ENCODE measurements at regions not wholly inside any gene's neighbourhood (a gene's known extent, or its start where the extent isn't known, plus 50 kb on each side); places are given as distances from the start of the nearest gene placed in this dataset.

DNA sequence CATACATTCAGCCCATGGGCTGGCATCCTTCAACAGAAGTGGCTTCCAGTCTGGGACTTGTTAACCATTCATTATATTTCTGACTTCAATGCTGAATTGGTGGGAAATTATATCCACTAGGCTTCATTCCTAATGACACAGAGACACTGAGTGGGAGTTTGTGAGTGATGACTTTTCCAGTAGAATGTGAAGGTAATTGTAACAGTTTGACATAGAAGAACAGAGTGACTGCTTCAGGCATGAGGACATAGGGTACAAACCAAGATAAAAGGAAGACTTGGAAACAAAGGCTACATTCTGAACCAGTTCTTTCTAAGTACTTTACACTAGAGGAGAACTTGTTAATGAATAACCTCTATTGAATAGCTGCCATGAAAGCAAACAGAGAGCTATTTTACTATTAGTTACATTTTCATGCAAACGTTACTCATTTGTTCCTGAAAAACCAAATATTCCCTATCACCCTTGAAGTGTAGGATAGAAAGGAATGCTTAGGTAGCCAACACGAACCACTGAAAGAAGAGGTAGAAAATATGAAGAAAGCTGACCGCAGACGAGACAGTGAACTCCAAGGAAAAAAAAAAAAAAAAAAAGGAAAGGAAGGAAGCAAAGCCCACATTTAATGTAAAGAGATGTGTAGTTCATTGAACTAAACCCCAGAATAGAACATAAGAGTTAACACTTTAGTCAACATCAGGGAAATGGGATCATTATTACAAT, 237.0 kb upstream of the SEMA3C start:
- POLR2A ChIA-PET: interaction anchor here (0.6 kb wide), 1 partner anchor 56 kb away, joined by 5 read pairs; no protein-coding TSS in a partner anchor
- CTCF ChIA-PET: interaction anchor here (0.6 to 1.2 kb wide), 3 partner anchors 314 to 494 kb away, joined by 3 read pairs; no protein-coding TSS in a partner anchor
- peak; percentile 76 for ATAC-seq
- DNase-seq (ENCODE audit: low spot score): no peak
- Mint-ChIP-seq H3K27ac (peak overlapping the region; percentile 48; the same call in 1 of the 2 replicates), H3K4me3 (no peak overlapping the region), H3K4me1 (peaks cover 44% of the 10 kb centered on the region), H3K27me3 (ENCODE audit: low read depth) (peaks cover 5% of the 10 kb centered on the region), H3K36me3 (no peaks in the 10 kb centered on the region), H3K9me3 (no peaks in the 10 kb centered on the region)
- TF ChIP-seq GABPB1 (CRISPR knock-in tag; IDR thresholded peaks at IDR 0.05): 0 out of 2 replicates have a peak, but pooled peaks have one; percentile 33
- TF ChIP-seq, protein P1, sequence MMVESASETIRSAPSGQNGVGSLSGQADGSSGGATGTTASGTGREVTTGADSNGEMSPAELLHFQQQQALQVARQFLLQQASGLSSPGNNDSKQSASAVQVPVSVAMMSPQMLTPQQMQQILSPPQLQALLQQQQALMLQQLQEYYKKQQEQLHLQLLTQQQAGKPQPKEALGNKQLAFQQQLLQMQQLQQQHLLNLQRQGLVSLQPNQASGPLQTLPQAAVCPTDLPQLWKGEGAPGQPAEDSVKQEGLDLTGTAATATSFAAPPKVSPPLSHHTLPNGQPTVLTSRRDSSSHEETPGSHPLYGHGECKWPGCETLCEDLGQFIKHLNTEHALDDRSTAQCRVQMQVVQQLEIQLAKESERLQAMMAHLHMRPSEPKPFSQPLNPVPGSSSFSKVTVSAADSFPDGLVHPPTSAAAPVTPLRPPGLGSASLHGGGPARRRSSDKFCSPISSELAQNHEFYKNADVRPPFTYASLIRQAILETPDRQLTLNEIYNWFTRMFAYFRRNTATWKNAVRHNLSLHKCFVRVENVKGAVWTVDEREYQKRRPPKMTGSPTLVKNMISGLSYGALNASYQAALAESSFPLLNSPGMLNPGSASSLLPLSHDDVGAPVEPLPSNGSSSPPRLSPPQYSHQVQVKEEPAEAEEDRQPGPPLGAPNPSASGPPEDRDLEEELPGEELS (CRISPR knock-in tag; IDR thresholded peaks at IDR 0.05): no peak

DNA sequence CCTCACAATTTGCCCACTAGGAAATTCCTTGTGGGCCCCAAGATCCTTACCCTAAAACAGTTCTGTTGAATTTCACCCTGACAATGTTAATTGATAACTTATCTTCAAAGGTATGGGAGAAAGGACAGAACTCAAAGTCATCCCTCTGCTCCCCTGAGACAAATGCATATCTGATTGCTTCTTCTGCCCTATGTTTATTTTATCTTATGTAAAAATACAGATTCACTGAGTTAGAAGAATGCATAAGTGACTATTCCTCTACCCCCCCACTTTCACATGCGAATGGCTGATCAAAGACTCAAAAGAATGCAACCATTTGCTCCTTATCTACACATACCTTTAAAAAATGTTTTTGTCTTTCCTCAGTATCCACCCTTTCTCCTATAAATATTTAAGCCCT, 235.7 kb upstream of the SEMA3C start:
- ATAC-seq: no peak
- H3K27me3 Mint-ChIP-seq (ENCODE audit: low read depth): peaks cover 5% of the 10 kb centered on the region
- no peaks in the 10 kb centered on the region for H3K36me3 Mint-ChIP-seq
- H3K27ac Mint-ChIP-seq: peak overlapping the region; percentile 48; the same call in 1 of the 2 replicates
- H3K9me3 Mint-ChIP-seq: no peaks in the 10 kb centered on the region
- no peak overlapping the region for H3K4me3 Mint-ChIP-seq
- ChIA-PET POLR2A (no interaction called here), CTCF (no interaction called here)
- no peak for TF ChIP-seq ZSCAN18 (CRISPR knock-in tag; IDR thresholded peaks at IDR 0.05)
- TF ChIP-seq FOXP1 (CRISPR knock-in tag; IDR thresholded peaks at IDR 0.05; ENCODE audit: borderline replicate concordance): no peak
- no peak for TF ChIP-seq SOX15 (CRISPR knock-in tag; IDR thresholded peaks at IDR 0.05)
- no peak for TF ChIP-seq NR2C2 (CRISPR knock-in tag; IDR thresholded peaks at IDR 0.05)
- TF ChIP-seq, protein P2, sequence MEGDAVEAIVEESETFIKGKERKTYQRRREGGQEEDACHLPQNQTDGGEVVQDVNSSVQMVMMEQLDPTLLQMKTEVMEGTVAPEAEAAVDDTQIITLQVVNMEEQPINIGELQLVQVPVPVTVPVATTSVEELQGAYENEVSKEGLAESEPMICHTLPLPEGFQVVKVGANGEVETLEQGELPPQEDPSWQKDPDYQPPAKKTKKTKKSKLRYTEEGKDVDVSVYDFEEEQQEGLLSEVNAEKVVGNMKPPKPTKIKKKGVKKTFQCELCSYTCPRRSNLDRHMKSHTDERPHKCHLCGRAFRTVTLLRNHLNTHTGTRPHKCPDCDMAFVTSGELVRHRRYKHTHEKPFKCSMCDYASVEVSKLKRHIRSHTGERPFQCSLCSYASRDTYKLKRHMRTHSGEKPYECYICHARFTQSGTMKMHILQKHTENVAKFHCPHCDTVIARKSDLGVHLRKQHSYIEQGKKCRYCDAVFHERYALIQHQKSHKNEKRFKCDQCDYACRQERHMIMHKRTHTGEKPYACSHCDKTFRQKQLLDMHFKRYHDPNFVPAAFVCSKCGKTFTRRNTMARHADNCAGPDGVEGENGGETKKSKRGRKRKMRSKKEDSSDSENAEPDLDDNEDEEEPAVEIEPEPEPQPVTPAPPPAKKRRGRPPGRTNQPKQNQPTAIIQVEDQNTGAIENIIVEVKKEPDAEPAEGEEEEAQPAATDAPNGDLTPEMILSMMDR (IDR thresholded peaks at IDR 0.05): no peak
- TF ChIP-seq, protein P3, sequence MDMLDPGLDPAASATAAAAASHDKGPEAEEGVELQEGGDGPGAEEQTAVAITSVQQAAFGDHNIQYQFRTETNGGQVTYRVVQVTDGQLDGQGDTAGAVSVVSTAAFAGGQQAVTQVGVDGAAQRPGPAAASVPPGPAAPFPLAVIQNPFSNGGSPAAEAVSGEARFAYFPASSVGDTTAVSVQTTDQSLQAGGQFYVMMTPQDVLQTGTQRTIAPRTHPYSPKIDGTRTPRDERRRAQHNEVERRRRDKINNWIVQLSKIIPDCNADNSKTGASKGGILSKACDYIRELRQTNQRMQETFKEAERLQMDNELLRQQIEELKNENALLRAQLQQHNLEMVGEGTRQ (CRISPR knock-in tag; IDR thresholded peaks at IDR 0.05): no peak
- no peak for TF ChIP-seq OVOL2 (CRISPR knock-in tag; IDR thresholded peaks at IDR 0.05; ENCODE audit: borderline replicate concordance)
- TF ChIP-seq NFYB (CRISPR knock-in tag; conservative IDR thresholded peaks at IDR 0.05; ENCODE audit: low read depth): no peak
- TF ChIP-seq ATF3 (CRISPR knock-in tag; conservative IDR thresholded peaks at IDR 0.05): no peak
- TF ChIP-seq IRF1 (CRISPR knock-in tag; IDR thresholded peaks at IDR 0.05): no peak
- no peak for TF ChIP-seq CREM (CRISPR knock-in tag; IDR thresholded peaks at IDR 0.05)
- no peak for TF ChIP-seq ZNF512 (CRISPR knock-in tag; IDR thresholded peaks at IDR 0.05; ENCODE audit: borderline replicate concordance)
- no peak for TF ChIP-seq ZBTB21 (CRISPR knock-in tag; IDR thresholded peaks at IDR 0.05; ENCODE audit: borderline replicate concordance)
- TF ChIP-seq, protein P4, sequence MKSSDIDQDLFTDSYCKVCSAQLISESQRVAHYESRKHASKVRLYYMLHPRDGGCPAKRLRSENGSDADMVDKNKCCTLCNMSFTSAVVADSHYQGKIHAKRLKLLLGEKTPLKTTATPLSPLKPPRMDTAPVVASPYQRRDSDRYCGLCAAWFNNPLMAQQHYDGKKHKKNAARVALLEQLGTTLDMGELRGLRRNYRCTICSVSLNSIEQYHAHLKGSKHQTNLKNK (CRISPR knock-in tag; IDR thresholded peaks at IDR 0.05): no peak
- no peak for TF ChIP-seq ETV6 (CRISPR knock-in tag; IDR thresholded peaks at IDR 0.05)
- no peak for TF ChIP-seq NR1H2 (CRISPR knock-in tag; IDR thresholded peaks at IDR 0.05)
- TF ChIP-seq ZNF317 (CRISPR knock-in tag; IDR thresholded peaks at IDR 0.05; ENCODE audit: borderline replicate concordance, low read depth): no peak
- DNase-seq (ENCODE audit: low spot score): no peak
- peaks cover 44% of the 10 kb centered on the region for H3K4me1 Mint-ChIP-seq
